Activated CD4-positive, alpha-beta T cell treated with anti-CD3 and anti-CD28 coated beads, Interleukin-2, Interleukin-4, amounts not matched to agents 100 ng/mL and 50 ng/mL, durations not matched to agents 16 hours and 8 hours (primary cell): ENCODE measurements at regions not wholly inside any gene's neighbourhood (a gene's known extent, or its start where the extent isn't known, plus 50 kb on each side); places are given as distances from the start of the nearest gene placed in this dataset.
"Not testable (repeated sequence)": the region's sequence is repeated elsewhere in the genome, so short reads cannot be mapped to it uniquely, and the experiment has no call there.

ENCODE experiments used
- DNase-seq: peaks from one replicate; pipeline ENCODE4 v3.0.0-alpha.2; 2020; ENCODE audit warnings: low spot score

GRCh38 chr7:68918621-68919020, 679.7 kb upstream of the AUTS2 start:
- no peak for DNase-seq

- no peak for DNase-seq
These were observed 675.4 kb upstream of the AUTS2 start for GRCh38 chr7:68922850-68923249.

GRCh38 chr7:68925241-68925640, 673.0 kb upstream of the AUTS2 start:
- no peak for DNase-seq

GRCh38 chr7:68929781-68930261, 668.5 kb upstream of the AUTS2 start:
- DNase-seq, result no peak

- no peak for DNase-seq
These were observed 661.7 kb upstream of the AUTS2 start for GRCh38 chr7:68936471-68937035.

GRCh38 chr7:68938151-68938550, 660.1 kb upstream of the AUTS2 start:
- no peak for DNase-seq

- DNase-seq, result no peak
These were observed 654.5 kb upstream of the AUTS2 start for GRCh38 chr7:68943786-68944185.

GRCh38 chr7:68955656-68956055, 642.6 kb upstream of the AUTS2 start:
- DNase-seq, result no peak

- DNase-seq, result no peak
These were observed 639.7 kb upstream of the AUTS2 start for GRCh38 chr7:68958571-68958970.

- DNase-seq, result no peak
These were observed 634.7 kb upstream of the AUTS2 start for GRCh38 chr7:68963552-68963951.

- DNase-seq, result no peak
These were observed 634.2 kb upstream of the AUTS2 start for GRCh38 chr7:68964060-68964459.

- DNase-seq, result no peak
These were observed 632.9 kb upstream of the AUTS2 start for GRCh38 chr7:68965351-68965750.

- DNase-seq, result no peak
These were observed 630.7 kb upstream of the AUTS2 start for GRCh38 chr7:68967598-68967997.

- no peak for DNase-seq
These were observed 628.7 kb upstream of the AUTS2 start for GRCh38 chr7:68969571-68969970.

GRCh38 chr7:68971634-68972340, 626.5 kb upstream of the AUTS2 start:
- DNase-seq, result no peak

- DNase-seq, result no peak
These were observed 620.8 kb upstream of the AUTS2 start for GRCh38 chr7:68977385-68978055.

- DNase-seq, result no peak
These were observed 619.6 kb upstream of the AUTS2 start for GRCh38 chr7:68978710-68979109.

GRCh38 chr7:68980011-68980410, 618.3 kb upstream of the AUTS2 start:
- no peak for DNase-seq

- DNase-seq, result not testable (repeated sequence)
These were observed 617.8 kb upstream of the AUTS2 start for GRCh38 chr7:68980432-68980831.

GRCh38 chr7:68984306-68984705, 614.0 kb upstream of the AUTS2 start:
- no peak for DNase-seq

- DNase-seq, result no peak
These were observed 603.4 kb upstream of the AUTS2 start for GRCh38 chr7:68994841-68995240.

- no peak for DNase-seq
These were observed 600.1 kb upstream of the AUTS2 start for GRCh38 chr7:68998136-68998535.

GRCh38 chr7:69002416-69002815, 595.9 kb upstream of the AUTS2 start:
- no peak for DNase-seq
